HK-2 (cell line): ENCODE measurements at regions not wholly inside any gene's neighbourhood (a gene's known extent, or its start where the extent isn't known, plus 50 kb on each side); places are given as distances from the start of the nearest gene placed in this dataset.
"Not testable (repeated sequence)": the region's sequence is repeated elsewhere in the genome, so short reads cannot be mapped to it uniquely, and the experiment has no call there.

ENCODE experiments used
- DNase-seq: peaks from one replicate; pipeline ENCODE4 v3.0.0-alpha.2; 2018; ENCODE audit not compliant: unreplicated experiment

GRCh38 chr5:92939428-92939827 is 641.6 kb downstream of the NR2F1-AS1 start:
- DNase-seq, result no peak

- not testable (repeated sequence) for DNase-seq
These were observed 643.6 kb downstream of the NR2F1-AS1 start for GRCh38 chr5:92937396-92937795.

GRCh38 chr5:92930057-92930456 is 651.0 kb downstream of the NR2F1-AS1 start:
- no peak for DNase-seq

- DNase-seq, result no peak
These were observed 653.7 kb downstream of the NR2F1-AS1 start for GRCh38 chr5:92927291-92927778.

- DNase-seq, result no peak
These were observed 657.1 kb downstream of the NR2F1-AS1 start for GRCh38 chr5:92923885-92924284.

GRCh38 chr5:92922231-92922967 is 658.6 kb downstream of the NR2F1-AS1 start:
- DNase-seq, result no peak

- no peak for DNase-seq
These were observed 664.0 kb downstream of the NR2F1-AS1 start for GRCh38 chr5:92917044-92917443.

GRCh38 chr5:92916036-92916435 is 665.0 kb downstream of the NR2F1-AS1 start:
- no peak for DNase-seq

GRCh38 chr5:92912283-92912682 is 668.7 kb downstream of the NR2F1-AS1 start:
- no peak for DNase-seq

- no peak for DNase-seq
These were observed 669.2 kb downstream of the NR2F1-AS1 start for GRCh38 chr5:92911851-92912250.

- DNase-seq, result no peak
These were observed 669.7 kb downstream of the NR2F1-AS1 start for GRCh38 chr5:92911293-92911692.

- DNase-seq, result peak; percentile 2
These were observed 671.4 kb downstream of the NR2F1-AS1 start for GRCh38 chr5:92909602-92909962.

GRCh38 chr5:92908952-92909601 is 671.9 kb downstream of the NR2F1-AS1 start:
- DNase-seq, result no peak

GRCh38 chr5:92907938-92908606 is 672.9 kb downstream of the NR2F1-AS1 start:
- no peak for DNase-seq

- DNase-seq, result no peak
These were observed 674.1 kb downstream of the NR2F1-AS1 start for GRCh38 chr5:92906798-92907376.

GRCh38 chr5:92904021-92904420 is 677.0 kb downstream of the NR2F1-AS1 start:
- no peak for DNase-seq

- no peak for DNase-seq
These were observed 681.4 kb downstream of the NR2F1-AS1 start for GRCh38 chr5:92899611-92900010.

- no peak for DNase-seq
These were observed 684.3 kb downstream of the NR2F1-AS1 start for GRCh38 chr5:92896722-92897121.

- no peak for DNase-seq
These were observed 690.2 kb downstream of the NR2F1-AS1 start for GRCh38 chr5:92890841-92891244.

GRCh38 chr5:92889140-92889539 is 691.9 kb downstream of the NR2F1-AS1 start:
- no peak for DNase-seq

GRCh38 chr5:92887254-92887653 is 693.8 kb downstream of the NR2F1-AS1 start:
- no peak for DNase-seq

GRCh38 chr5:92886751-92887150 is 694.3 kb downstream of the NR2F1-AS1 start:
- DNase-seq, result no peak
